GM12878 (cell line): ENCODE measurements at regions not wholly inside any gene's neighbourhood (a gene's known extent, or its start where the extent isn't known, plus 50 kb on each side); places are given as distances from the start of the nearest gene placed in this dataset.

ENCODE experiments used
- ATAC-seq: fragments of 200-7000 bp; cut with Tn5 transposase; 3 replicates; pipeline ENCODE4 v1.9.1; 2020; ENCODE audit warnings: mild to moderate bottlenecking, moderate library complexity
- BruUV-seq: library from RNA; stranded (reverse); fragments of 400-500 nt; replicated peaks from 2 replicates; lab custom pipeline; 2021; lab: Mats Ljungman, UMichigan
- CTCF ChIA-PET: fragments of 300-600 bp; sonication (Branson Sonifier 250); formaldehyde crosslinking; extraction: SDS; loops from one replicate; lab custom pipeline; 2021; ENCODE audit warnings: inconsistent platforms; lab: Yijun Ruan, JAX
- POLR2A ChIA-PET: fragments of 350-600 bp; formaldehyde crosslinking; extraction: SDS; loops from one replicate; lab custom pipeline; 2021; ENCODE audit warnings: inconsistent platforms; lab: Charles Lee
- RAD21 ChIA-PET: fragments of 300-600 bp; sonication (Branson Sonifier 250); formaldehyde crosslinking; loops from one replicate; lab custom pipeline; 2023; ENCODE audit warnings: antibody characterized with exemption; ENCODE audit not compliant: unreplicated experiment; lab: Charles Lee
- SMC1A ChIA-PET: fragments of 300-600 bp; sonication (Branson Sonifier 250); formaldehyde crosslinking; loops from one replicate; lab custom pipeline; 2023; ENCODE audit not compliant: unreplicated experiment, uncharacterized antibody; lab: Charles Lee
- DNase-seq: peaks from one replicate; pipeline ENCODE4 v3.0.0-alpha.2; 2011; ENCODE audit warnings: low read depth, low spot score
- FAIRE-seq: peaks from 3 replicates; lab custom pipeline; 2011; peaks lifted over from hg19 to GRCh38; lab: Jason Lieb, UNC
- H2AFZ ChIP-seq: 2 replicates; pipeline ENCODE4 v1.6.0; 2011; ENCODE audit warnings: low read depth, low read length, control low read depth; ENCODE audit not compliant: control insufficient read depth
- H3K27ac ChIP-seq: 2 replicates; pipeline ENCODE4 v1.5.1; 2011; ENCODE audit warnings: control low read depth; ENCODE audit not compliant: control insufficient read depth, insufficient read depth
- H3K27me3 ChIP-seq, 2 experiments: replicated peaks in 1 of 2; 2 replicates each; pipeline versions ENCODE4 v1.6.0 to v1.6.1; 2011; ENCODE audit warnings: low read length in 1 of 2; ENCODE audit not compliant: control insufficient read depth in 2 of 2, insufficient read depth in 2 of 2
- H3K36me3 ChIP-seq, 2 experiments: 2 replicates each; pipeline ENCODE4 v1.5.1; 2011; ENCODE audit warnings: low read length in 1 of 2; ENCODE audit not compliant: control insufficient read depth in 2 of 2, insufficient read depth in 2 of 2
- H3K4me1 ChIP-seq: 2 replicates; pipeline ENCODE4 v1.6.1; 2011; ENCODE audit warnings: mild to moderate bottlenecking, low read length, moderate library complexity, mixed read lengths; ENCODE audit not compliant: control insufficient read depth, insufficient read depth
- H3K4me2 ChIP-seq: 2 replicates; pipeline ENCODE4 v1.6.0; 2011; ENCODE audit warnings: control low read depth; ENCODE audit not compliant: control insufficient read depth, insufficient read depth
- H3K4me3 ChIP-seq: fragments of 200-600 bp; sonication (generic); 2 replicates; pipeline ENCODE4 v1.5.1; 2016
- H3K79me2 ChIP-seq: 2 replicates; pipeline ENCODE4 v1.6.0; 2011; ENCODE audit warnings: low read length; ENCODE audit not compliant: control insufficient read depth, insufficient read depth
- H3K9ac ChIP-seq: 2 replicates; pipeline ENCODE4 v1.8.0; 2011; ENCODE audit warnings: low read length, control low read depth, mixed read lengths; ENCODE audit not compliant: control insufficient read depth, insufficient read depth
- H3K9me3 ChIP-seq: replicated peaks from 3 replicates; pipeline ENCODE4 v1.5.1; 2011; ENCODE audit warnings: mild to moderate bottlenecking, low read length; ENCODE audit not compliant: control insufficient read depth, insufficient read depth
- H4K20me1 ChIP-seq: 2 replicates; pipeline ENCODE4 v1.6.0; 2011; ENCODE audit not compliant: control insufficient read depth, insufficient read depth
- ATF7 ChIP-seq: fragments of 450-650 bp; IDR thresholded peaks from 2 replicates; pipeline ENCODE4 v1.6.1; 2016; ENCODE audit warnings: low read depth, mild to moderate bottlenecking
- DPF2 ChIP-seq: fragments of 450-650 bp; IDR thresholded peaks from 2 replicates; pipeline ENCODE4 v1.6.1; 2017; ENCODE audit warnings: mild to moderate bottlenecking
- ETV6 ChIP-seq, 2 experiments: fragments of 450-650 bp in 1 of 2; IDR thresholded peaks in 1 of 2; conservative IDR thresholded peaks in 1 of 2; 2 replicates each; pipeline ENCODE4 v1.6.1; 2014; ENCODE audit warnings: antibody characterized with exemption in 1 of 2, borderline replicate concordance in 1 of 2, low read depth in 1 of 2, mild to moderate bottlenecking in 1 of 2, moderate library complexity in 1 of 2
- MEF2A ChIP-seq: IDR thresholded peaks from 2 replicates; pipeline ENCODE4 v1.6.1; 2011; ENCODE audit warnings: low read depth, mild to moderate bottlenecking, low read length, moderate library complexity; ENCODE audit not compliant: insufficient read depth
- MLLT1 ChIP-seq: fragments of 450-650 bp; IDR thresholded peaks from 2 replicates; pipeline ENCODE4 v1.6.1; 2016; ENCODE audit warnings: mild to moderate bottlenecking
- NFXL1 ChIP-seq: fragments of 450-650 bp; IDR thresholded peaks from 2 replicates; pipeline ENCODE4 v1.6.1; 2017; ENCODE audit warnings: antibody characterized with exemption, mild to moderate bottlenecking, borderline replicate concordance
- NFYA ChIP-seq: IDR thresholded peaks from 2 replicates; pipeline ENCODE4 v1.6.1; 2011; ENCODE audit warnings: low read depth, mild to moderate bottlenecking, low read length, improper control_type of control experiment, borderline replicate concordance
- NR2C2 ChIP-seq: IDR thresholded peaks from 2 replicates; pipeline ENCODE4 v1.6.1; 2011; ENCODE audit warnings: borderline replicate concordance, low read depth; ENCODE audit not compliant: control insufficient read depth, insufficient read length
- NR2F1 ChIP-seq: fragments of 450-650 bp; conservative IDR thresholded peaks from 2 replicates; pipeline ENCODE4 v1.6.1; 2017; ENCODE audit warnings: mild to moderate bottlenecking
- RFX5 ChIP-seq: IDR thresholded peaks from 2 replicates; pipeline ENCODE4 v1.6.1; 2011; ENCODE audit warnings: low read depth, low read length, improper control_type of control experiment
- SRF ChIP-seq, 2 experiments: IDR thresholded peaks; 2 replicates each; pipeline ENCODE4 v1.6.1; 2011; ENCODE audit warnings: low read depth in 2 of 2, low read length in 2 of 2, mild to moderate bottlenecking in 1 of 2, moderate library complexity in 1 of 2
- ZBED1 ChIP-seq: IDR thresholded peaks from 2 replicates; pipeline ENCODE4 v1.6.1; 2016; ENCODE audit warnings: borderline replicate concordance
- ZBTB40 ChIP-seq: fragments of 450-650 bp; IDR thresholded peaks from 2 replicates; pipeline ENCODE4 v1.6.1; 2016; ENCODE audit warnings: mild to moderate bottlenecking, moderate library complexity, borderline replicate concordance
- ZNF622 ChIP-seq: fragments of 450-650 bp; IDR thresholded peaks from 2 replicates; pipeline ENCODE4 v1.6.1; 2017; ENCODE audit warnings: mild to moderate bottlenecking, inconsistent platforms
- WGBS: methylation state at CpG from one replicate; pipeline ENCODE4 v1.1.6; 2016; ENCODE audit warnings: low lambda C conversion rate; ENCODE audit not compliant: insufficient replicate concordance, insufficient coverage; ENCODE audit errors: missing lambda C conversion rate; 5-methylcytosine and 5-hydroxymethylcytosine counted together
- in situ Hi-C: fragments of 300-500 bp; cut with MboI; formaldehyde crosslinking; loops from 9 replicates; pipeline ENCODE4 v1.14.3; 2018; ENCODE audit warnings: mixed read lengths
- intact Hi-C: fragments of 100-400 bp; cut with micrococcal nuclease; formaldehyde crosslinking; loops from one replicate; pipeline ENCODE4 v1.14.2; 2022; ENCODE audit not compliant: unreplicated experiment
- TF ChIP-seq, protein P1 (sequence below): fragments of 450-650 bp; IDR thresholded peaks from 2 replicates; pipeline ENCODE4 v1.6.1; 2017; ENCODE audit warnings: mild to moderate bottlenecking, low read depth, inconsistent platforms; ENCODE audit not compliant: poor library complexity, severe bottlenecking
- TF ChIP-seq, protein P2 (sequence below): fragments of 450-650 bp; IDR thresholded peaks from 2 replicates; pipeline ENCODE4 v1.6.1; 2014; ENCODE audit warnings: mild to moderate bottlenecking

- DNase-seq: no peak
- no peaks in the 10 kb centered on the region for H3K4me1 ChIP-seq
- no peaks in the 10 kb centered on the region for H3K27me3 ChIP-seq
- no peaks in the 10 kb centered on the region for H3K36me3 ChIP-seq
- H3K4me2 ChIP-seq: no peak overlapping the region
- FAIRE-seq: no peak
- no peak overlapping the region for H3K27ac ChIP-seq
- no peaks in the 10 kb centered on the region for H3K79me2 ChIP-seq
- WGBS: 21% methylated on average over 4 of the region's 4 CpGs
- H4K20me1 ChIP-seq: no peaks in the 10 kb centered on the region
- ChIA-PET SMC1A (no interaction called here), CTCF (no interaction called here), POLR2A (no interaction called here), RAD21 (no interaction called here)
- H3K4me3 ChIP-seq: no peak overlapping the region
- no peak overlapping the region for H2AFZ ChIP-seq
- no peak for ATAC-seq
- H3K9ac ChIP-seq: no peak overlapping the region
- intact Hi-C loops (no loop called here), in situ Hi-C loops (no loop called here)
- TF ChIP-seq NR2F1 (no peak), NFXL1 (no peak), MLLT1 (no peak), SRF (IDR thresholded peaks at IDR 0.05; ENCODE audit: low read depth in 2 of 2, low read length in 2 of 2) (no peak), RFX5 (no peak), ZBED1 (no peak), MEF2A (no peak), ATF7 (no peak), ZBTB40 (no peak), ZNF622 (no peak), ETV6 (conservative IDR thresholded peaks at IDR 0.05 in 1 of 2, IDR thresholded peaks at IDR 0.05 in 1 of 2; ENCODE audit: borderline replicate concordance in 1 of 2, low read depth in 1 of 2) (no peak), NR2C2 (no peak), NFYA (no peak), DPF2 (no peak)
- TF ChIP-seq, protein P1, sequence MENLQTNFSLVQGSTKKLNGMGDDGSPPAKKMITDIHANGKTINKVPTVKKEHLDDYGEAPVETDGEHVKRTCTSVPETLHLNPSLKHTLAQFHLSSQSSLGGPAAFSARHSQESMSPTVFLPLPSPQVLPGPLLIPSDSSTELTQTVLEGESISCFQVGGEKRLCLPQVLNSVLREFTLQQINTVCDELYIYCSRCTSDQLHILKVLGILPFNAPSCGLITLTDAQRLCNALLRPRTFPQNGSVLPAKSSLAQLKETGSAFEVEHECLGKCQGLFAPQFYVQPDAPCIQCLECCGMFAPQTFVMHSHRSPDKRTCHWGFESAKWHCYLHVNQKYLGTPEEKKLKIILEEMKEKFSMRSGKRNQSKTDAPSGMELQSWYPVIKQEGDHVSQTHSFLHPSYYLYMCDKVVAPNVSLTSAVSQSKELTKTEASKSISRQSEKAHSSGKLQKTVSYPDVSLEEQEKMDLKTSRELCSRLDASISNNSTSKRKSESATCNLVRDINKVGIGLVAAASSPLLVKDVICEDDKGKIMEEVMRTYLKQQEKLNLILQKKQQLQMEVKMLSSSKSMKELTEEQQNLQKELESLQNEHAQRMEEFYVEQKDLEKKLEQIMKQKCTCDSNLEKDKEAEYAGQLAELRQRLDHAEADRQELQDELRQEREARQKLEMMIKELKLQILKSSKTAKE: no peak
- TF ChIP-seq, protein P2, sequence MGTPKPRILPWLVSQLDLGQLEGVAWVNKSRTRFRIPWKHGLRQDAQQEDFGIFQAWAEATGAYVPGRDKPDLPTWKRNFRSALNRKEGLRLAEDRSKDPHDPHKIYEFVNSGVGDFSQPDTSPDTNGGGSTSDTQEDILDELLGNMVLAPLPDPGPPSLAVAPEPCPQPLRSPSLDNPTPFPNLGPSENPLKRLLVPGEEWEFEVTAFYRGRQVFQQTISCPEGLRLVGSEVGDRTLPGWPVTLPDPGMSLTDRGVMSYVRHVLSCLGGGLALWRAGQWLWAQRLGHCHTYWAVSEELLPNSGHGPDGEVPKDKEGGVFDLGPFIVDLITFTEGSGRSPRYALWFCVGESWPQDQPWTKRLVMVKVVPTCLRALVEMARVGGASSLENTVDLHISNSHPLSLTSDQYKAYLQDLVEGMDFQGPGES: no peak
- no TSS peak for BruUV-seq
- no peaks in the 10 kb centered on the region; the same call in 2 of the 3 replicates for H3K9me3 ChIP-seq
Observed at GRCh38 chr14:83611491-83611890, 1918.5 kb upstream of the FLRT2 start.
